ENCODE measurements at regions not wholly inside any gene's neighbourhood (a gene's known extent, or its start where the extent isn't known, plus 50 kb on each side); places are given as distances from the start of the nearest gene placed in this dataset.

- TF ChIP-seq, protein P1, sequence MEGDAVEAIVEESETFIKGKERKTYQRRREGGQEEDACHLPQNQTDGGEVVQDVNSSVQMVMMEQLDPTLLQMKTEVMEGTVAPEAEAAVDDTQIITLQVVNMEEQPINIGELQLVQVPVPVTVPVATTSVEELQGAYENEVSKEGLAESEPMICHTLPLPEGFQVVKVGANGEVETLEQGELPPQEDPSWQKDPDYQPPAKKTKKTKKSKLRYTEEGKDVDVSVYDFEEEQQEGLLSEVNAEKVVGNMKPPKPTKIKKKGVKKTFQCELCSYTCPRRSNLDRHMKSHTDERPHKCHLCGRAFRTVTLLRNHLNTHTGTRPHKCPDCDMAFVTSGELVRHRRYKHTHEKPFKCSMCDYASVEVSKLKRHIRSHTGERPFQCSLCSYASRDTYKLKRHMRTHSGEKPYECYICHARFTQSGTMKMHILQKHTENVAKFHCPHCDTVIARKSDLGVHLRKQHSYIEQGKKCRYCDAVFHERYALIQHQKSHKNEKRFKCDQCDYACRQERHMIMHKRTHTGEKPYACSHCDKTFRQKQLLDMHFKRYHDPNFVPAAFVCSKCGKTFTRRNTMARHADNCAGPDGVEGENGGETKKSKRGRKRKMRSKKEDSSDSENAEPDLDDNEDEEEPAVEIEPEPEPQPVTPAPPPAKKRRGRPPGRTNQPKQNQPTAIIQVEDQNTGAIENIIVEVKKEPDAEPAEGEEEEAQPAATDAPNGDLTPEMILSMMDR (IDR thresholded peaks at IDR 0.05), result no peak
- TF ChIP-seq POLR2AphosphoS5 (IDR thresholded peaks at IDR 0.05; ENCODE audit: insufficient read depth in 1 of 2, low read depth in 1 of 2), result no peak
These were observed 154.4 kb upstream of the DIO3 start for GRCh38 chr14:101406921-101407320.

All from vagina (tissue), 2 donors.